ENCODE measurements at regions not wholly inside any gene's neighbourhood (a gene's known extent, or its start where the extent isn't known, plus 50 kb on each side); places are given as distances from the start of the nearest gene placed in this dataset.

DNA sequence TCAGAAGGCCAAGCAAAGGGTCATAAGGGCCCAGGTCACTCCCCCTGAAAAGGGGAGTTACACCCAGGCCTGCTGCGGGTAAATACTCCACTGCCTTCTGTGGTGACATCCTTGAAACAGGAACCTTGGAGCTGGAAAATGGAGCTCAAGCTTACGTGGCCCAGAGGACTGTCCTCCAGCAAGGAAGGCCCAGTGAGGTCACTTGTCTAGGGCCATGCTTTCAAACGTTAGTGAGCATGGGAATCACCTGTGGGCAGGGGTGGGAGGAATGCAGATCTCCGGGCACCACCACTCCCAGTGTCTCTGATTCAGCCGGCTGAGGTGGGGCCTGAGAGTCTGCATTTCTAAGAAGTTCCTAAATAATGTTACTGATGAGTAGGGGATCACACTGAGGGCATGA, 140.5 kb upstream of the CCND2 start:
- no peak for DNase-seq
- H3K4me1 Mint-ChIP-seq = no peaks in the 10 kb centered on the region
- no peaks in the 10 kb centered on the region for H3K27me3 Mint-ChIP-seq (ENCODE audit: low read depth in 3 of 3)
- peaks cover 0 to 10% (median 0%) of the 10 kb centered on the region in 6 donors for H3K9me3 Mint-ChIP-seq
- H3K4me3 Mint-ChIP-seq = no peak overlapping the region
- no peak overlapping the region for H3K27ac Mint-ChIP-seq
- H3K36me3 Mint-ChIP-seq = peaks cover 0 to 3% (median 0%) of the 10 kb centered on the region in 3 donors

GRCh38 chr12:4121506-4122020, 152.0 kb upstream of the CCND2 start:
- Mint-ChIP-seq H3K4me1 (peaks cover 17 to 25% of the 10 kb centered on the region in 2 donors), H3K27me3 (ENCODE audit: low read depth in 3 of 3) (peaks cover 6 to 15% (median 11%) of the 10 kb centered on the region in 3 donors), H3K4me3 (no peak overlapping the region), H3K27ac (peak overlapping the region in 1 of 6 donors; percentile 28), H3K36me3 (no peaks in the 10 kb centered on the region), H3K9me3 (no peaks in the 10 kb centered on the region)
- DNase-seq = no peak

- peak overlapping the region in 1 of 6 donors; percentile 6 for H3K27ac Mint-ChIP-seq
- H3K4me3 Mint-ChIP-seq = no peak overlapping the region
- H3K4me1 Mint-ChIP-seq = peaks cover 17 to 25% of the 10 kb centered on the region in 2 donors
- no peaks in the 10 kb centered on the region for H3K36me3 Mint-ChIP-seq
- DNase-seq = no peak
- no peaks in the 10 kb centered on the region for H3K9me3 Mint-ChIP-seq
- H3K27me3 Mint-ChIP-seq (ENCODE audit: low read depth in 3 of 3) = peaks cover 7 to 13% (median 11%) of the 10 kb centered on the region in 3 donors
Observed at GRCh38 chr12:4120316-4120917, 153.1 kb upstream of the CCND2 start.

GRCh38 chr12:4119157-4119761, 154.3 kb upstream of the CCND2 start:
- peaks cover 0 to 2% (median 0%) of the 10 kb centered on the region in 6 donors for H3K9me3 Mint-ChIP-seq
- peaks cover 7 to 13% (median 8%) of the 10 kb centered on the region in 3 donors for H3K27me3 Mint-ChIP-seq (ENCODE audit: low read depth in 3 of 3)
- H3K27ac Mint-ChIP-seq = no peak overlapping the region
- DNase-seq = no peak
- no peaks in the 10 kb centered on the region for H3K36me3 Mint-ChIP-seq
- peaks cover 17 to 25% of the 10 kb centered on the region in 2 donors for H3K4me1 Mint-ChIP-seq
- H3K4me3 Mint-ChIP-seq = peak overlapping the region in 2 of 5 donors; percentile 74 to 85

DNA sequence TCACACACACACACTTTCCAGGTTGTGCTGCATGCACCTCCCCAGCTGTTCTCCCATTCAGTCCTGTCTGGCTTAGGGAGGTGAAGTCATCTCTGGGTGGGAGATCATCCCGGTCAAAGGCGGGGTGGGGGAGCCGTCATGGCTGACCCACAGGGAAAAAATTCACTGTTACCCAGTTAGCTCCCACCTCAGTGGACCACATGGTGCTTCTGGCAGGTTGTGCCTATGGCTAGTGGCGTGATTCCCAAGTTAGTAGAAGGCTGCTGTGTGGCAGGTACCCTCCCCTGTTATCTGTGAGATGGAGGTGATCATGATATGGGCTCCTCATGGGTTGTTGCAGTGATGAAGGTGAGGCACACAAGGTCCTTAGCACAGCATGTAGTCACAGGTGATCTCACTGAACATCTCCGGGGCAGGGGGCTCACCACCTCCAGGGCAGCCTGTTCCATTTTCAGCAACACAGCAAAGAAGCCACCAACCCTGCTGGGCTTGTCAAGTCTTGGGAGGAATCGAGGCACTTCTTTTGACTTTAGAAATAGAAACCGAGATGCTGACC, 154.9 kb upstream of the CCND2 start:
- Mint-ChIP-seq H3K4me1 (peaks cover 17 to 25% of the 10 kb centered on the region in 2 donors), H3K27me3 (ENCODE audit: low read depth in 3 of 3) (peaks cover 8 to 13% (median 10%) of the 10 kb centered on the region in 3 donors), H3K27ac (peak overlapping the region in 4 of 6 donors; percentile 33 to 80 (median 56)), H3K36me3 (no peaks in the 10 kb centered on the region), H3K9me3 (peaks cover 0 to 2% (median 0%) of the 10 kb centered on the region in 6 donors), H3K4me3 (peak overlapping the region; percentile 53 to 85 (median 74))
- DNase-seq = no peak

- peaks cover 8 to 13% (median 13%) of the 10 kb centered on the region in 3 donors for H3K27me3 Mint-ChIP-seq (ENCODE audit: low read depth in 3 of 3)
- peak; percentile 13 to 24 (median 14) for DNase-seq
- H3K4me1 Mint-ChIP-seq = peaks cover 17 to 25% of the 10 kb centered on the region in 2 donors
- peak overlapping the region in 5 of 6 donors; percentile 3 to 85 (median 70) for H3K27ac Mint-ChIP-seq
- no peaks in the 10 kb centered on the region for H3K36me3 Mint-ChIP-seq
- H3K4me3 Mint-ChIP-seq = peak overlapping the region; percentile 53 to 85 (median 74)
- peaks cover 0 to 2% (median 0%) of the 10 kb centered on the region in 6 donors for H3K9me3 Mint-ChIP-seq
Observed at GRCh38 chr12:4118017-4118510, 155.5 kb upstream of the CCND2 start.

DNA sequence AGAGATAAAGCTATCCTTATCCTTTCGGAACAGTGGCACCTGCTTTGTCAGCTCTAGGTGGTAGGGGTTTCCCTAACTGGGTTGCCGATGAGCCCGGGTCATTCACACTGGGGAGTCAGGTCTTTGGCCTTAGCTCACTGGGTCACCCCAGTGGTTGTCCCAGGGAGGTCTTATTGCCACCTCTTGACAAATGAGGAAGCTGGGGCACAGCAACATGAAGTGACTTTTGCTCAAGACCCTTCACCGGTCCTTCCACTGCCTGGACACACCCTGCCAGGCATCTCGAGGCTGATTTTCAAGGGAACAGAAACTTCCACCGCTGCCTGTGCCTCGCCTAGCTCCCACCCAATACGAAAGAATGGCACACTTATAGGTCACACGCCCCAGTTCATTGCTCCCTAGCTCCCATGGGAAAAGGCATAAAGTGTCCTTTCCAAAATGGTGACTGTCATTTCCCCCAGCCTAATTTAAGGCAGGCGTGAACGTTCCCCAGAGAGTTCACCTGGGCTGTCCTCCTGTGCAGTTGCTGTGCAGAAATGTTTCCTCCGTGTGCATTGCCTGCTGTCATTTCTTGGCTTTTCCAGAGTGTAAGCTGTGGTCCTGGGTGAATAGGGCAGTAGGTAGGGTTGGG, 156.1 kb upstream of the CCND2 start:
- DNase-seq = no peak
- Mint-ChIP-seq H3K4me3 (peak overlapping the region; percentile 53 to 85 (median 74)), H3K36me3 (no peaks in the 10 kb centered on the region), H3K4me1 (peaks cover 17 to 25% of the 10 kb centered on the region in 2 donors), H3K27ac (peak overlapping the region in 4 of 6 donors; percentile 3 to 80 (median 72)), H3K27me3 (ENCODE audit: low read depth in 3 of 3) (peaks cover 8 to 13% (median 13%) of the 10 kb centered on the region in 3 donors), H3K9me3 (peaks cover 0 to 2% (median 0%) of the 10 kb centered on the region in 6 donors)

DNA sequence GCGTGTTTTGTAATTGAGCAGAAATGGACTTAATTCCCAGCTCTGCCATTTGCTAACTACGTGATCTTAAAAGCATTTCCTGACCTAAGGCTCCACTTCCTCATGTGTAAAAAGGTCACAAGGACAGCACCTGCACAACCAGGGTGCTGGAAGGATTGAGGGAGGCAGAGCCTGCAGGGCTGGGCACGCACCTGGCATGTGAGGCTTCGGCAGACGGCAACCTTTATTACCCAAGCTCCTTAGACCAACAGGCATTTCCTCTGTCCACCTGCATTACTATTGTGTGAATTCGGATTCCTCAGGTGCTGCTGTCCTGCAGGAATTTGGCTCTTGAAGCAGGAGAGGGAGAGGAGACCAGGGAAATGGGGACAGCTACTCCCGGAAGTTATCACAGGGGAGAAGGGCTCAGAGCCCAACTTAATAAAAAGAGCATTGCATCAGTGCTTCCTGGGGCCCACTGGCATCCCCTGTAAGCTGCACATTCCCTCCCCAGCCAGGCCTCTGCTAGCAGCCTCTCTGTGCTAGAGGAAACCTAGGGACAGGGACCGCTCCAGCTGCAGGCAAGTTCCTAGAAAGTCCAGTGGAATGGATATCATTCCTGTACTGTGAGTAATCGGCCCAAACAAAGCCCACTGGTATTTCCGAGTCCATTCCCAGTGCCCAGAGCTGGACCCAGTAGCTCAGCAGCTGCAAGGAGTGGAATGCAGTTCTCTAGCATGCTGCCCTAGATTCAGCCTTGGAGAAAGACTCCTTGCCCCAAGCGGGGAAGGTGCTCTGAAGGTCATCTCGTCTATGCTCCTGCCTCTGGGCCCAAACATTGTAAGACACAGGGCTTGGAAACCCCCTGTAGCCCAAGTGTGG, 157.1 kb upstream of the CCND2 start:
- peaks cover 0 to 2% (median 0%) of the 10 kb centered on the region in 6 donors for H3K9me3 Mint-ChIP-seq
- peaks cover 8 to 17% (median 15%) of the 10 kb centered on the region in 3 donors for H3K27me3 Mint-ChIP-seq (ENCODE audit: low read depth in 3 of 3)
- peaks cover 17 to 25% of the 10 kb centered on the region in 2 donors for H3K4me1 Mint-ChIP-seq
- DNase-seq = no peak
- no peak overlapping the region for H3K4me3 Mint-ChIP-seq
- H3K27ac Mint-ChIP-seq = no peak overlapping the region
- no peaks in the 10 kb centered on the region for H3K36me3 Mint-ChIP-seq

GRCh38 chr12:4115570-4115969, 158.0 kb upstream of the CCND2 start:
- Mint-ChIP-seq H3K36me3 (no peaks in the 10 kb centered on the region), H3K9me3 (peaks cover 0 to 2% (median 0%) of the 10 kb centered on the region in 6 donors), H3K4me3 (no peak overlapping the region), H3K4me1 (peaks cover 17 to 25% of the 10 kb centered on the region in 2 donors), H3K27ac (no peak overlapping the region), H3K27me3 (ENCODE audit: low read depth in 3 of 3) (peaks cover 6 to 19% (median 7%) of the 10 kb centered on the region in 3 donors)
- DNase-seq = no peak

- DNase-seq = peak in 1 of 3 donors; percentile 16
- H3K27ac Mint-ChIP-seq = no peak overlapping the region
- no peak overlapping the region for H3K4me3 Mint-ChIP-seq
- peaks cover 0 to 2% (median 0%) of the 10 kb centered on the region in 6 donors for H3K9me3 Mint-ChIP-seq
- H3K36me3 Mint-ChIP-seq = no peaks in the 10 kb centered on the region
- peaks cover 6 to 22% (median 6%) of the 10 kb centered on the region in 3 donors for H3K27me3 Mint-ChIP-seq (ENCODE audit: low read depth in 3 of 3)
- H3K4me1 Mint-ChIP-seq = peaks cover 17 to 25% of the 10 kb centered on the region in 2 donors
Observed at GRCh38 chr12:4114986-4115385, 158.6 kb upstream of the CCND2 start.

GRCh38 chr12:4112734-4113325, 160.7 kb upstream of the CCND2 start:
- no peak overlapping the region for H3K4me3 Mint-ChIP-seq
- H3K27ac Mint-ChIP-seq = no peak overlapping the region
- H3K36me3 Mint-ChIP-seq = no peaks in the 10 kb centered on the region
- peaks cover 4 to 7% of the 10 kb centered on the region in 2 donors for H3K4me1 Mint-ChIP-seq
- DNase-seq = no peak
- H3K27me3 Mint-ChIP-seq (ENCODE audit: low read depth in 3 of 3) = peaks cover 4 to 17% (median 5%) of the 10 kb centered on the region in 3 donors
- H3K9me3 Mint-ChIP-seq = peaks cover 0 to 2% (median 0%) of the 10 kb centered on the region in 6 donors

DNA sequence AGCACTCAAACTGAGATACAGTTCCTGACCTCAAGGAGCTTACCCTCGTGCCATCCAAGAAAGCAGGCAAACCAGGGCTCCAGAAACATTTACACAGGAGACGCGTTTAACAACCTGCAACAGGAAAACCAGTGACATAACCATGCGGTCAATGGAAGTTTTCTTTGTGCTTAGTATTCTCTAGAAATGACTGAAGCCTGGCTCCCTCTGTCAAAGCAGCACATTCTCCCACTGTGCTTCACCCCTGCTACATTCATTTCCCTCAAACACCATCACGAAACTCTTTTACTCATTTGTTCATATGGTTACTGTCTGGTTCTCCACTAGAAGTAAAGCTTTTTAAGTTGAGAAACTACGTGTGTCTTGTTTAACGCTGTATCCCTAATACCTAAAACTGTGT, 161.3 kb upstream of the CCND2 start:
- Mint-ChIP-seq H3K36me3 (no peaks in the 10 kb centered on the region), H3K4me1 (peaks cover 5% of the 10 kb centered on the region in 2 donors), H3K4me3 (no peak overlapping the region), H3K27me3 (ENCODE audit: low read depth in 3 of 3) (peaks cover 3 to 16% (median 3%) of the 10 kb centered on the region in 3 donors), H3K27ac (peak overlapping the region in 1 of 6 donors; percentile 6), H3K9me3 (peaks cover 0 to 2% (median 0%) of the 10 kb centered on the region in 6 donors)
- no peak for DNase-seq

Measured in immature natural killer cell (primary cell).